SK-N-SH (cell line): ENCODE measurements at regions not wholly inside any gene's neighbourhood (a gene's known extent, or its start where the extent isn't known, plus 50 kb on each side); places are given as distances from the start of the nearest gene placed in this dataset.

Experiments
- CTCF ChIA-PET: fragments of 300-600, 350-600 bp; formaldehyde crosslinking; extraction: SDS; loops from one replicate; lab custom pipeline; 2021; lab: Yijun Ruan, JAX
- POLR2A ChIA-PET: fragments of 350-600 bp; sonication (Branson Sonifier 250); formaldehyde crosslinking; extraction: SDS; loops from one replicate; lab custom pipeline; 2020; ENCODE audit warnings: antibody characterized with exemption, inconsistent platforms; lab: Yijun Ruan, JAX
- DNase-seq: peaks from one replicate; pipeline ENCODE4 v3.0.0; 2012
- H2AFZ ChIP-seq: fragments of 200-600 bp; sonication (generic); 2 replicates; pipeline ENCODE4 v1.8.1; 2016; ENCODE audit warnings: antibody characterized with exemption, mild to moderate bottlenecking, low read depth
- H3F3A ChIP-seq: fragments of 200-600 bp; sonication (generic); replicated peaks from 2 replicates; pipeline ENCODE3; 2016; ENCODE audit warnings: antibody characterized with exemption, mild to moderate bottlenecking; ENCODE audit not compliant: insufficient read depth
- H3K27ac ChIP-seq, 2 experiments: fragments of 200-500 bp in 1 of 2; fragments of 200-600 bp in 1 of 2; sonication (Bioruptor generic) in 1 of 2; sonication (generic), shearing (Covaris generic) in 1 of 2; 2 replicates each; pipeline versions ENCODE4 v1.5.1 to v1.6.1; 2014 to 2016; ENCODE audit warnings: low read depth in 2 of 2, inconsistent platforms in 1 of 2, low read length in 1 of 2, mild to moderate bottlenecking in 1 of 2, mixed read lengths in 1 of 2
- H3K27me3 ChIP-seq: fragments of 200-600 bp; sonication (generic), shearing (Covaris generic); 2 replicates; pipeline ENCODE4 v1.6.1; 2016; ENCODE audit warnings: mixed run types; ENCODE audit not compliant: insufficient read depth
- H3K36me3 ChIP-seq, 2 experiments: fragments of 200-500 bp in 1 of 2; fragments of 200-600 bp in 1 of 2; sonication (Bioruptor generic) in 1 of 2; sonication (generic) in 1 of 2; replicated peaks in 1 of 2; 2 replicates each; pipeline versions ENCODE3 to v1.5.1; 2014 to 2016; ENCODE audit warnings: low read length in 1 of 2, mild to moderate bottlenecking in 1 of 2; ENCODE audit not compliant: insufficient read depth in 2 of 2, control insufficient read depth in 1 of 2
- H3K4me1 ChIP-seq, 2 experiments: fragments of 200-500 bp in 1 of 2; fragments of 200-600 bp in 1 of 2; sonication (Bioruptor generic) in 1 of 2; sonication (generic), shearing (Covaris generic) in 1 of 2; 2 replicates each; pipeline versions ENCODE4 v1.5.1 to v1.6.1; 2014 to 2016; ENCODE audit warnings: low read depth in 1 of 2, low read length in 1 of 2, mixed run types in 1 of 2; ENCODE audit not compliant: insufficient read depth in 2 of 2, control insufficient read depth in 1 of 2
- H3K4me2 ChIP-seq: fragments of 200-600 bp; sonication (generic), shearing (Covaris generic); 2 replicates; pipeline ENCODE4 v1.6.1; 2017; ENCODE audit warnings: mixed run types
- H3K4me3 ChIP-seq, 2 experiments: fragments of 200-500 bp in 1 of 2; fragments of 200-600 bp in 1 of 2; sonication (Bioruptor generic) in 1 of 2; sonication (generic), shearing (Covaris generic) in 1 of 2; 2 replicates each; pipeline versions ENCODE4 v1.5.1 to v1.8.1; 2014 to 2016; ENCODE audit warnings: low read depth in 2 of 2, inconsistent platforms in 1 of 2, low read length in 1 of 2, mild to moderate bottlenecking in 1 of 2, mixed read lengths in 1 of 2, moderate library complexity in 1 of 2
- H3K79me2 ChIP-seq: fragments of 200-600 bp; sonication (generic); 2 replicates; pipeline ENCODE4 v1.8.1; 2017; ENCODE audit warnings: mild to moderate bottlenecking; ENCODE audit not compliant: insufficient read depth
- H3K9ac ChIP-seq: fragments of 200-600 bp; sonication (generic); 2 replicates; pipeline ENCODE4 v1.6.1; 2017; ENCODE audit warnings: mixed run types
- H3K9me2 ChIP-seq: fragments of 200-600 bp; sonication (generic); 2 replicates; pipeline ENCODE4 v1.6.1; 2017; ENCODE audit warnings: mixed run types
- H3K9me3 ChIP-seq: fragments of 200-600 bp; sonication (generic); 2 replicates; pipeline ENCODE4 v1.6.1; 2017; ENCODE audit warnings: mixed run types, mild to moderate bottlenecking, moderate library complexity
- H4K20me1 ChIP-seq: fragments of 200-600 bp; sonication (generic); 2 replicates; pipeline ENCODE4 v1.6.1; 2017; ENCODE audit warnings: mild to moderate bottlenecking, mixed run types; ENCODE audit not compliant: insufficient read depth
- EZH2phosphoT487 ChIP-seq: fragments of 200-600 bp; sonication (generic); IDR thresholded peaks from 2 replicates; pipeline ENCODE4 v1.6.1; 2017; ENCODE audit warnings: low read depth, mixed run types, mild to moderate bottlenecking, antibody characterized with exemption, moderate library complexity, borderline replicate concordance
- FOXJ3 ChIP-seq: sonication (generic); formaldehyde crosslinking; IDR thresholded peaks from 2 replicates; pipeline ENCODE4 v1.5.1; 2020; ENCODE audit warnings: mild to moderate bottlenecking, missing genetic modification reagents
- GATA2 ChIP-seq: sonication (generic); formaldehyde crosslinking; IDR thresholded peaks from 2 replicates; pipeline ENCODE4 v1.5.0; 2020; ENCODE audit warnings: mild to moderate bottlenecking, missing genetic modification reagents
- JUND ChIP-seq: IDR thresholded peaks from 2 replicates; pipeline ENCODE4 v1.4.0; 2012
- MEF2A ChIP-seq: IDR thresholded peaks from 2 replicates; pipeline ENCODE4 v1.4.0; 2012; ENCODE audit warnings: low read depth, borderline replicate concordance
- NFIC ChIP-seq: IDR thresholded peaks from 2 replicates; pipeline ENCODE4 v1.4.0; 2012; ENCODE audit warnings: borderline replicate concordance
- NRF1 ChIP-seq: IDR thresholded peaks from 2 replicates; pipeline ENCODE4 v1.6.1; 2012; ENCODE audit warnings: low read depth, mild to moderate bottlenecking, low read length
- POLR2AphosphoS5 ChIP-seq: IDR thresholded peaks from 2 replicates; pipeline ENCODE4 v1.6.1; 2012; ENCODE audit warnings: low read depth, low read length
- RAD21 ChIP-seq: IDR thresholded peaks from 2 replicates; pipeline ENCODE4 v1.6.1; 2012; ENCODE audit warnings: mild to moderate bottlenecking, low read length
- RXRA ChIP-seq: IDR thresholded peaks from 2 replicates; pipeline ENCODE4 v1.4.0; 2012; ENCODE audit warnings: low read depth, mild to moderate bottlenecking, borderline replicate concordance
- SIN3A ChIP-seq: IDR thresholded peaks from 2 replicates; pipeline ENCODE4 v1.6.1; 2012; ENCODE audit warnings: low read depth, mild to moderate bottlenecking, low read length, moderate library complexity, borderline replicate concordance
- SMC3 ChIP-seq: IDR thresholded peaks from 2 replicates; pipeline ENCODE4 v1.6.1; 2012; ENCODE audit warnings: low read depth, low read length, improper control_type of control experiment
- whole genome bisulfite sequencing: methylation state at CpG from one replicate; pipeline ENCODE4 v1.1.6; 2017; ENCODE audit warnings: low lambda C conversion rate; 5-methylcytosine and 5-hydroxymethylcytosine counted together
- TF ChIP-seq, protein P1 (sequence below): fragments of 200-600 bp; sonication (generic); IDR thresholded peaks from 2 replicates; pipeline ENCODE4 v1.6.1; 2017; ENCODE audit warnings: antibody characterized with exemption, mild to moderate bottlenecking, moderate library complexity
- TF ChIP-seq, protein P2 (sequence below): IDR thresholded peaks from 2 replicates; pipeline ENCODE4 v1.4.0; 2012; ENCODE audit warnings: low read depth
- TF ChIP-seq, protein P3 (sequence below): IDR thresholded peaks from 2 replicates; pipeline ENCODE4 v1.6.1; 2012; ENCODE audit warnings: mild to moderate bottlenecking, low read depth, low read length, moderate library complexity

- no peaks in the 10 kb centered on the region; the same call in 1 of the 2 replicates for H3K9me2 ChIP-seq
- ChIA-PET POLR2A (no interaction called here), CTCF (no interaction called here)
- H3K9ac ChIP-seq = no peak overlapping the region
- H3K4me2 ChIP-seq = no peak overlapping the region
- no peak overlapping the region for H3K27ac ChIP-seq
- no peaks in the 10 kb centered on the region; a peak in 1 of 4 replicates for H3K4me1 ChIP-seq
- no peak for DNase-seq
- H3K27me3 ChIP-seq = no peaks in the 10 kb centered on the region
- TF ChIP-seq RXRA = no peak
- TF ChIP-seq, protein P1, sequence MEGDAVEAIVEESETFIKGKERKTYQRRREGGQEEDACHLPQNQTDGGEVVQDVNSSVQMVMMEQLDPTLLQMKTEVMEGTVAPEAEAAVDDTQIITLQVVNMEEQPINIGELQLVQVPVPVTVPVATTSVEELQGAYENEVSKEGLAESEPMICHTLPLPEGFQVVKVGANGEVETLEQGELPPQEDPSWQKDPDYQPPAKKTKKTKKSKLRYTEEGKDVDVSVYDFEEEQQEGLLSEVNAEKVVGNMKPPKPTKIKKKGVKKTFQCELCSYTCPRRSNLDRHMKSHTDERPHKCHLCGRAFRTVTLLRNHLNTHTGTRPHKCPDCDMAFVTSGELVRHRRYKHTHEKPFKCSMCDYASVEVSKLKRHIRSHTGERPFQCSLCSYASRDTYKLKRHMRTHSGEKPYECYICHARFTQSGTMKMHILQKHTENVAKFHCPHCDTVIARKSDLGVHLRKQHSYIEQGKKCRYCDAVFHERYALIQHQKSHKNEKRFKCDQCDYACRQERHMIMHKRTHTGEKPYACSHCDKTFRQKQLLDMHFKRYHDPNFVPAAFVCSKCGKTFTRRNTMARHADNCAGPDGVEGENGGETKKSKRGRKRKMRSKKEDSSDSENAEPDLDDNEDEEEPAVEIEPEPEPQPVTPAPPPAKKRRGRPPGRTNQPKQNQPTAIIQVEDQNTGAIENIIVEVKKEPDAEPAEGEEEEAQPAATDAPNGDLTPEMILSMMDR = no peak
- TF ChIP-seq, protein P2, sequence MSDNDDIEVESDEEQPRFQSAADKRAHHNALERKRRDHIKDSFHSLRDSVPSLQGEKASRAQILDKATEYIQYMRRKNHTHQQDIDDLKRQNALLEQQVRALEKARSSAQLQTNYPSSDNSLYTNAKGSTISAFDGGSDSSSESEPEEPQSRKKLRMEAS = no peak
- no peak for TF ChIP-seq EZH2phosphoT487
- TF ChIP-seq SMC3 = no peak
- no peak for TF ChIP-seq MEF2A
- TF ChIP-seq, protein P3, sequence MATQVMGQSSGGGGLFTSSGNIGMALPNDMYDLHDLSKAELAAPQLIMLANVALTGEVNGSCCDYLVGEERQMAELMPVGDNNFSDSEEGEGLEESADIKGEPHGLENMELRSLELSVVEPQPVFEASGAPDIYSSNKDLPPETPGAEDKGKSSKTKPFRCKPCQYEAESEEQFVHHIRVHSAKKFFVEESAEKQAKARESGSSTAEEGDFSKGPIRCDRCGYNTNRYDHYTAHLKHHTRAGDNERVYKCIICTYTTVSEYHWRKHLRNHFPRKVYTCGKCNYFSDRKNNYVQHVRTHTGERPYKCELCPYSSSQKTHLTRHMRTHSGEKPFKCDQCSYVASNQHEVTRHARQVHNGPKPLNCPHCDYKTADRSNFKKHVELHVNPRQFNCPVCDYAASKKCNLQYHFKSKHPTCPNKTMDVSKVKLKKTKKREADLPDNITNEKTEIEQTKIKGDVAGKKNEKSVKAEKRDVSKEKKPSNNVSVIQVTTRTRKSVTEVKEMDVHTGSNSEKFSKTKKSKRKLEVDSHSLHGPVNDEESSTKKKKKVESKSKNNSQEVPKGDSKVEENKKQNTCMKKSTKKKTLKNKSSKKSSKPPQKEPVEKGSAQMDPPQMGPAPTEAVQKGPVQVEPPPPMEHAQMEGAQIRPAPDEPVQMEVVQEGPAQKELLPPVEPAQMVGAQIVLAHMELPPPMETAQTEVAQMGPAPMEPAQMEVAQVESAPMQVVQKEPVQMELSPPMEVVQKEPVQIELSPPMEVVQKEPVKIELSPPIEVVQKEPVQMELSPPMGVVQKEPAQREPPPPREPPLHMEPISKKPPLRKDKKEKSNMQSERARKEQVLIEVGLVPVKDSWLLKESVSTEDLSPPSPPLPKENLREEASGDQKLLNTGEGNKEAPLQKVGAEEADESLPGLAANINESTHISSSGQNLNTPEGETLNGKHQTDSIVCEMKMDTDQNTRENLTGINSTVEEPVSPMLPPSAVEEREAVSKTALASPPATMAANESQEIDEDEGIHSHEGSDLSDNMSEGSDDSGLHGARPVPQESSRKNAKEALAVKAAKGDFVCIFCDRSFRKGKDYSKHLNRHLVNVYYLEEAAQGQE = no peak
- no peak for TF ChIP-seq NFIC
- no peak for TF ChIP-seq NRF1
- TF ChIP-seq GATA2 (CRISPR knock-in tag) = no peak
- TF ChIP-seq JUND = no peak
- TF ChIP-seq SIN3A = no peak
- TF ChIP-seq POLR2AphosphoS5 = no peak
- 40% methylated on average over 1 of the region's 1 CpG for WGBS
- no peaks in the 10 kb centered on the region for H3F3A ChIP-seq
- no peaks in the 10 kb centered on the region for H3K79me2 ChIP-seq
- no peak overlapping the region for H2AFZ ChIP-seq
- no peaks in the 10 kb centered on the region for H3K36me3 ChIP-seq
- no peaks in the 10 kb centered on the region for H3K9me3 ChIP-seq
- no peak overlapping the region for H3K4me3 ChIP-seq
- H4K20me1 ChIP-seq = no peaks in the 10 kb centered on the region
Measured at GRCh38 chr16:63735456-63735855, 1386.4 kb downstream of the CDH11 start.

DNA sequence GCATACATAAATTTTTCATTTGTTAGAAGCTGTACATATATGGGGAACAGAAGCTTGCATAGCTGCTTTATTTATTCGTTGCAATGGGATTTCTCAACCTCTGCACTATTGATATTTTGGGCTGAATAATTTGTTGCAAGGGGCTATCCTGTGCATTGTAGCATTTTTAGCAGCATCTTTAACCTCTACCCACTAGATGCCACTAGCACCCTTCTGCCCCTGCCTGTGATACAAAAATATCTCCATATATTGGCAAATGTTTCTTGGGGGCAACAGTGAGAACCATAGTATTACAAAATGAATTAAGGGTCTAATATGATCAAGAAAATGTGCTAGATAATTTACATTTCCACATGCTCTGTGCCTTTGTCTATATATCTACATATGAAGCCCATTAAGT, 1401.0 kb downstream of the CDH11 start:
- no peak overlapping the region for H2AFZ ChIP-seq
- no peak for DNase-seq
- no peaks in the 10 kb centered on the region for H3K9me3 ChIP-seq
- H3K27ac ChIP-seq = no peak overlapping the region
- no peaks in the 10 kb centered on the region for H3K4me1 ChIP-seq
- no peak overlapping the region for H3K9ac ChIP-seq
- no peak overlapping the region for H3K4me2 ChIP-seq
- no peaks in the 10 kb centered on the region for H4K20me1 ChIP-seq
- no peaks in the 10 kb centered on the region for H3F3A ChIP-seq
- ChIA-PET CTCF (interaction anchor here (0.8 kb wide), 1 partner anchor 24 kb away, joined by 4 read pairs; no protein-coding TSS in a partner anchor), POLR2A (no interaction called here)
- no peaks in the 10 kb centered on the region for H3K36me3 ChIP-seq
- H3K79me2 ChIP-seq = no peaks in the 10 kb centered on the region
- H3K9me2 ChIP-seq = no peaks in the 10 kb centered on the region
- no peaks in the 10 kb centered on the region for H3K27me3 ChIP-seq
- no peak for TF ChIP-seq FOXJ3 (CRISPR knock-in tag)
- TF ChIP-seq RAD21 = peak; percentile 72
- TF ChIP-seq, protein P1 = peak; percentile 61
- TF ChIP-seq SMC3 = peak; percentile 43
- no peak overlapping the region for H3K4me3 ChIP-seq
- WGBS = 26% methylated on average over 1 of the region's 1 CpG
